ENCODE measurements at regions not wholly inside any gene's neighbourhood (a gene's known extent, or its start where the extent isn't known, plus 50 kb on each side); places are given as distances from the start of the nearest gene placed in this dataset.

GRCh38 chr5:8386719-8387288 lies 517.9 kb downstream of the MTRR start:
- TF ChIP-seq CTCF (conservative IDR thresholded peaks at IDR 0.05; ENCODE audit: low read length) (no peak), EZH2phosphoT487 (IDR thresholded peaks at IDR 0.05; ENCODE audit: borderline replicate concordance, low read depth, low read length) (no peak)
